ENCODE measurements at regions not wholly inside any gene's neighbourhood (a gene's known extent, or its start where the extent isn't known, plus 50 kb on each side); places are given as distances from the start of the nearest gene placed in this dataset.
"Not testable (repeated sequence)": the region's sequence is repeated elsewhere in the genome, so short reads cannot be mapped to it uniquely, and the experiment has no call there.

GRCh38 chr11:116342148-116342547 lies 430.6 kb downstream of the BUD13 start:
- H3K4me3 ChIP-seq = no peak overlapping the region
- intact Hi-C loops (cut with DNase I; ENCODE audit: low total_unique reads) = no loop called here

GRCh38 chr11:116339306-116340098 lies 433.3 kb downstream of the BUD13 start:
- Histone ChIP-seq H3K27ac (no peak overlapping the region), H3K4me3 (no peak overlapping the region), H3K27me3 (no peaks in the 10 kb centered on the region), H3K9me3 (no peaks in the 10 kb centered on the region), H3K36me3 (no peaks in the 10 kb centered on the region), H3K4me1 (no peaks in the 10 kb centered on the region)
- no peak for DNase-seq
- no peak for TF ChIP-seq CTCF (IDR thresholded peaks at IDR 0.05)
- intact Hi-C loops (cut with DNase I; ENCODE audit: low total_unique reads) = no loop called here

More at GRCh38 chr11:116342148-116342547, 430.6 kb downstream of the BUD13 start:
- no peak for DNase-seq
- TF ChIP-seq CTCF (IDR thresholded peaks at IDR 0.05) = no peak
- Histone ChIP-seq H3K9me3 (no peaks in the 10 kb centered on the region), H3K27me3 (no peaks in the 10 kb centered on the region), H3K27ac (no peak overlapping the region), H3K36me3 (no peaks in the 10 kb centered on the region), H3K4me1 (no peaks in the 10 kb centered on the region)

- H3K27ac ChIP-seq; intact Hi-C loops (cut with DNase I; ENCODE audit: low total_unique reads); DNase-seq; H3K36me3 ChIP-seq; H3K27me3 ChIP-seq; H3K9me3 ChIP-seq; H3K4me3 ChIP-seq; H3K4me1 ChIP-seq: not testable (repeated sequence)
Observed at GRCh38 chr11:116338500-116338899, 434.3 kb downstream of the BUD13 start.

- Histone ChIP-seq H3K27ac (no peak overlapping the region), H3K9me3 (no peaks in the 10 kb centered on the region), H3K4me3 (no peak overlapping the region), H3K36me3 (no peaks in the 10 kb centered on the region), H3K4me1 (no peaks in the 10 kb centered on the region), H3K27me3 (no peaks in the 10 kb centered on the region)
- no peak for TF ChIP-seq CTCF (IDR thresholded peaks at IDR 0.05)
- no peak for DNase-seq
- intact Hi-C loops (cut with DNase I; ENCODE audit: low total_unique reads) = no loop called here
Observed at GRCh38 chr11:116336540-116336939, 436.2 kb downstream of the BUD13 start.

GRCh38 chr11:116335891-116336290 lies 436.9 kb downstream of the BUD13 start:
- H3K9me3 ChIP-seq = no peaks in the 10 kb centered on the region
- H3K36me3 ChIP-seq = no peaks in the 10 kb centered on the region
- H3K27me3 ChIP-seq = no peaks in the 10 kb centered on the region
- H3K4me1 ChIP-seq = no peaks in the 10 kb centered on the region
- TF ChIP-seq CTCF (IDR thresholded peaks at IDR 0.05) = no peak
- H3K4me3 ChIP-seq = no peak overlapping the region
- no peak for DNase-seq
- intact Hi-C loops (cut with DNase I; ENCODE audit: low total_unique reads) = no loop called here
- H3K27ac ChIP-seq = no peak overlapping the region

- no peak for TF ChIP-seq CTCF (IDR thresholded peaks at IDR 0.05)
- no peak overlapping the region for H3K4me3 ChIP-seq
- intact Hi-C loops (cut with DNase I; ENCODE audit: low total_unique reads) = no loop called here
- H3K27me3 ChIP-seq = no peaks in the 10 kb centered on the region
- DNase-seq = no peak
- no peaks in the 10 kb centered on the region for H3K9me3 ChIP-seq
- no peaks in the 10 kb centered on the region for H3K36me3 ChIP-seq
- H3K27ac ChIP-seq = no peak overlapping the region
- no peaks in the 10 kb centered on the region for H3K4me1 ChIP-seq
Observed at GRCh38 chr11:116335078-116335477, 437.7 kb downstream of the BUD13 start.
